Erythroblast (primary cell): ENCODE measurements at regions not wholly inside any gene's neighbourhood (a gene's known extent, or its start where the extent isn't known, plus 50 kb on each side); places are given as distances from the start of the nearest gene placed in this dataset.

Experiments used
- DNase-seq, 2 experiments: peaks; one replicate each; lab custom pipeline; 2025; lab: John Stamatoyannopoulos, UW
- GATA1 ChIP-seq: IDR thresholded peaks from 2 replicates; pipeline ENCODE4 v1.6.1; 2011; ENCODE audit warnings: low read depth, mild to moderate bottlenecking, control low read depth, low read length, moderate library complexity
- POLR2A ChIP-seq: IDR thresholded peaks from 2 replicates; pipeline ENCODE4 v1.6.1; 2011; ENCODE audit warnings: mild to moderate bottlenecking, low read length

- no peak for TF ChIP-seq POLR2A
- no peak for TF ChIP-seq GATA1
- DNase-seq, result no peak
Measured at GRCh38 chr3:147843331-147843730, 434.2 kb downstream of the ZIC1 start.

- DNase-seq, result no peak
- no peak for TF ChIP-seq POLR2A
Measured at GRCh38 chr3:147846293-147846692, 437.1 kb downstream of the ZIC1 start.

GRCh38 chr3:147846854-147847478 lies 437.8 kb downstream of the ZIC1 start:
- no peak for DNase-seq

GRCh38 chr3:147851062-147851461 lies 441.9 kb downstream of the ZIC1 start:
- no peak for DNase-seq
- TF ChIP-seq POLR2A, result no peak
- no peak for TF ChIP-seq GATA1

More at GRCh38 chr3:147846854-147847478, 437.8 kb downstream of the ZIC1 start:
- TF ChIP-seq GATA1, result no peak
- no peak for TF ChIP-seq POLR2A

- TF ChIP-seq GATA1 (no peak), POLR2A (no peak)
- DNase-seq, result no peak
Measured at GRCh38 chr3:147854542-147854941, 445.4 kb downstream of the ZIC1 start.

GRCh38 chr3:147864754-147865354 lies 455.7 kb downstream of the ZIC1 start:
- TF ChIP-seq GATA1 (no peak), POLR2A (no peak)
- DNase-seq, result no peak

GRCh38 chr3:147866561-147866960 lies 457.4 kb downstream of the ZIC1 start:
- TF ChIP-seq POLR2A (no peak), GATA1 (no peak)
- DNase-seq, result no peak

- TF ChIP-seq POLR2A (no peak), GATA1 (no peak)
- no peak for DNase-seq
Measured at GRCh38 chr3:147872568-147872967, 463.4 kb downstream of the ZIC1 start.

- DNase-seq, result no peak
- TF ChIP-seq POLR2A (no peak), GATA1 (no peak)
Measured at GRCh38 chr3:147875498-147875897, 466.3 kb downstream of the ZIC1 start.

GRCh38 chr3:147881933-147882332 lies 472.8 kb downstream of the ZIC1 start:
- TF ChIP-seq POLR2A (no peak), GATA1 (no peak)
- no peak for DNase-seq

- TF ChIP-seq GATA1 (no peak), POLR2A (no peak)
- no peak for DNase-seq
Measured at GRCh38 chr3:147886879-147887278, 477.7 kb downstream of the ZIC1 start.

GRCh38 chr3:147887797-147888196 lies 478.6 kb downstream of the ZIC1 start:
- TF ChIP-seq GATA1 (no peak), POLR2A (no peak)
- no peak for DNase-seq

- DNase-seq, result no peak
- TF ChIP-seq GATA1 (no peak), POLR2A (no peak)
Measured at GRCh38 chr3:147890114-147890513, 480.9 kb downstream of the ZIC1 start.

GRCh38 chr3:147895509-147895908 lies 486.3 kb downstream of the ZIC1 start:
- DNase-seq, result no peak
- TF ChIP-seq POLR2A (no peak), GATA1 (no peak)

GRCh38 chr3:147900851-147901250 lies 491.7 kb downstream of the ZIC1 start:
- DNase-seq, result no peak
- TF ChIP-seq POLR2A, result no peak
- TF ChIP-seq GATA1, result no peak

GRCh38 chr3:147903026-147903425 lies 493.9 kb downstream of the ZIC1 start:
- DNase-seq, result no peak
- TF ChIP-seq GATA1, result no peak
- no peak for TF ChIP-seq POLR2A
